A549 (cell line): ENCODE measurements at regions not wholly inside any gene's neighbourhood (a gene's known extent, or its start where the extent isn't known, plus 50 kb on each side); places are given as distances from the start of the nearest gene placed in this dataset.

ENCODE experiments used
- CHD2 ChIP-seq: fragments of 150-350 bp; IDR thresholded peaks from 2 replicates; pipeline ENCODE4 v1.6.1; 2014; ENCODE audit warnings: low read length; ENCODE audit not compliant: partially characterized antibody
- KDM1A ChIP-seq: fragments of 200-600 bp; sonication (generic); IDR thresholded peaks from 2 replicates; pipeline ENCODE4 v1.6.1; 2016; ENCODE audit warnings: low read depth, mild to moderate bottlenecking
- PHF8 ChIP-seq: fragments of 200-600 bp; sonication (generic); IDR thresholded peaks from 2 replicates; pipeline ENCODE4 v1.6.1; 2016; ENCODE audit warnings: low read depth, mild to moderate bottlenecking, antibody characterized with exemption, moderate library complexity, borderline replicate concordance
- RAD21 ChIP-seq, 2 experiments: fragments of >200 bp in 1 of 2; sonication (Bioruptor Twin) in 1 of 2; formaldehyde crosslinking in 1 of 2; IDR thresholded peaks in 1 of 2; conservative IDR thresholded peaks in 1 of 2; 2 replicates in 1 of 2; 3 replicates in 1 of 2; pipeline ENCODE4 v1.6.1; 2012 to 2018; ENCODE audit warnings: inconsistent platforms in 1 of 2
- TF ChIP-seq, protein P1 (sequence below): fragments of >200 bp; sonication (Bioruptor Twin); formaldehyde crosslinking; IDR thresholded peaks from 3 replicates; pipeline ENCODE4 v1.5.1; 2016

DNA sequence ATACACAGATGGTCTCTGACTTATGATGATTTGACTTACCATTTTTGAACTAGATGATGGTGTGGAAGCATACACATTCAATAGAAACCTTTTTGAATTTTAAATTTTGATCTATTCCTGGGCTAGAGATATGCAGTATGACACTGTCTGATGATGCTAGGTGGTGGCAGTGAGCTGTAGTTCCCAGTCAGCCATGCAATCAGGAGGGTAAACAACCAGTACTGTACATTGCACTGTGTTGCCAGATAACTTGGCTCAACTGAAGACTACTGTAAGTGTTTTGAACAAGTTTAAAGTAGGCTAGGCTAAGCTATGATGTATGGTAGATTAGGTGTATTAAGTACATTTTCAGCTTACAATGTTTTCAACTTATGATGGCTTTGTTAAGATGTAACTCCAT is 859.1 kb upstream of the ARRDC3 start:
- TF ChIP-seq, protein P1, sequence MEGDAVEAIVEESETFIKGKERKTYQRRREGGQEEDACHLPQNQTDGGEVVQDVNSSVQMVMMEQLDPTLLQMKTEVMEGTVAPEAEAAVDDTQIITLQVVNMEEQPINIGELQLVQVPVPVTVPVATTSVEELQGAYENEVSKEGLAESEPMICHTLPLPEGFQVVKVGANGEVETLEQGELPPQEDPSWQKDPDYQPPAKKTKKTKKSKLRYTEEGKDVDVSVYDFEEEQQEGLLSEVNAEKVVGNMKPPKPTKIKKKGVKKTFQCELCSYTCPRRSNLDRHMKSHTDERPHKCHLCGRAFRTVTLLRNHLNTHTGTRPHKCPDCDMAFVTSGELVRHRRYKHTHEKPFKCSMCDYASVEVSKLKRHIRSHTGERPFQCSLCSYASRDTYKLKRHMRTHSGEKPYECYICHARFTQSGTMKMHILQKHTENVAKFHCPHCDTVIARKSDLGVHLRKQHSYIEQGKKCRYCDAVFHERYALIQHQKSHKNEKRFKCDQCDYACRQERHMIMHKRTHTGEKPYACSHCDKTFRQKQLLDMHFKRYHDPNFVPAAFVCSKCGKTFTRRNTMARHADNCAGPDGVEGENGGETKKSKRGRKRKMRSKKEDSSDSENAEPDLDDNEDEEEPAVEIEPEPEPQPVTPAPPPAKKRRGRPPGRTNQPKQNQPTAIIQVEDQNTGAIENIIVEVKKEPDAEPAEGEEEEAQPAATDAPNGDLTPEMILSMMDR = no peak
- TF ChIP-seq CHD2 = no peak
- no peak for TF ChIP-seq PHF8
- TF ChIP-seq RAD21 (conservative IDR thresholded peaks at IDR 0.05 in 1 of 2, IDR thresholded peaks at IDR 0.05 in 1 of 2) = no peak
- no peak for TF ChIP-seq KDM1A
